AG08396 (cell line): ENCODE measurements at regions not wholly inside any gene's neighbourhood (a gene's known extent, or its start where the extent isn't known, plus 50 kb on each side); places are given as distances from the start of the nearest gene placed in this dataset.
A peak's percentile ranks its signal among the peaks of the same experiment; 100 is the strongest.
"Not testable (repeated sequence)": the region's sequence is repeated elsewhere in the genome, so short reads cannot be mapped to it uniquely, and the experiment has no call there.

ENCODE experiments used
- DNase-seq: peaks from one replicate; pipeline ENCODE4 v3.0.0; 2012; ENCODE audit warnings: low spot score, mixed read lengths

- DNase-seq = no peak
Measured at GRCh38 chr4:79175716-79176115, 150.1 kb downstream of the NAA11 start.

GRCh38 chr4:79174490-79175252, 151.2 kb downstream of the NAA11 start:
- DNase-seq = no peak

GRCh38 chr4:79173186-79173585, 152.7 kb downstream of the NAA11 start:
- no peak for DNase-seq

- no peak for DNase-seq
Measured at GRCh38 chr4:79170077-79170476, 155.8 kb downstream of the NAA11 start.

- DNase-seq = no peak
Measured at GRCh38 chr4:79164907-79165610, 160.8 kb downstream of the NAA11 start.

GRCh38 chr4:79163981-79164490, 161.8 kb downstream of the NAA11 start:
- no peak for DNase-seq

- no peak for DNase-seq
Measured at GRCh38 chr4:79160962-79161361, 164.9 kb downstream of the NAA11 start.

GRCh38 chr4:79158705-79159104, 167.2 kb downstream of the NAA11 start:
- DNase-seq = not testable (repeated sequence)

- DNase-seq = no peak
Measured at GRCh38 chr4:79155336-79155735, 170.5 kb downstream of the NAA11 start.

- no peak for DNase-seq
Measured at GRCh38 chr4:79150820-79151416, 174.9 kb downstream of the NAA11 start.

- no peak for DNase-seq
Measured at GRCh38 chr4:79148369-79148768, 177.5 kb downstream of the NAA11 start.

- no peak for DNase-seq
Measured at GRCh38 chr4:79147251-79147650, 178.6 kb downstream of the NAA11 start.

- DNase-seq = peak; percentile 5
Measured at GRCh38 chr4:79141530-79141929, 184.3 kb downstream of the NAA11 start.

- DNase-seq = no peak
Measured at GRCh38 chr4:79134767-79135166, 191.1 kb downstream of the NAA11 start.

GRCh38 chr4:79132826-79133225, 193.0 kb downstream of the NAA11 start:
- DNase-seq = no peak

- DNase-seq = no peak
Measured at GRCh38 chr4:79121875-79122358, 182.7 kb upstream of the PAQR3 start.

GRCh38 chr4:79121223-79121622, 182.0 kb upstream of the PAQR3 start:
- DNase-seq = no peak

GRCh38 chr4:79117051-79117450, 177.8 kb upstream of the PAQR3 start:
- not testable (repeated sequence) for DNase-seq

GRCh38 chr4:79107014-79107413, 167.8 kb upstream of the PAQR3 start:
- no peak for DNase-seq

- no peak for DNase-seq
Measured at GRCh38 chr4:79088946-79089691, 149.9 kb upstream of the PAQR3 start.

GRCh38 chr4:79087071-79087470, 147.8 kb upstream of the PAQR3 start:
- DNase-seq = no peak

- DNase-seq = no peak
Measured at GRCh38 chr4:79083406-79084010, 144.3 kb upstream of the PAQR3 start.
